HCT116 (cell line): ENCODE measurements at regions not wholly inside any gene's neighbourhood (a gene's known extent, or its start where the extent isn't known, plus 50 kb on each side); places are given as distances from the start of the nearest gene placed in this dataset.

Source experiments
- ATAC-seq: fragments of 200-7000 bp; cut with Tn5 transposase; 2 replicates; pipeline ENCODE4 v1.9.1; 2020; ENCODE audit warnings: mild to moderate bottlenecking, moderate library complexity
- BruUV-seq: library from RNA; stranded (reverse); fragments of 400-500 nt; replicated peaks from 2 replicates; lab custom pipeline; 2021; lab: Mats Ljungman, UMichigan
- CTCF ChIA-PET: fragments of 300-600 bp; sonication (Branson Sonifier 250); formaldehyde crosslinking; loops from one replicate; lab custom pipeline; 2021; ENCODE audit warnings: antibody characterized with exemption; lab: Charles Lee
- POLR2A ChIA-PET: fragments of 300-600, 350-600 bp; sonication (Branson Sonifier 250); formaldehyde crosslinking; loops from one replicate; lab custom pipeline; 2021; ENCODE audit warnings: antibody characterized with exemption; lab: Charles Lee
- RAD21 ChIA-PET, 2 experiments: fragments of 300-600 bp; sonication (Branson Sonifier 250); formaldehyde crosslinking; loops; one replicate each; lab custom pipeline; 2023; ENCODE audit warnings: low total read pairs in 2 of 2; ENCODE audit not compliant: uncharacterized antibody in 2 of 2, unreplicated experiment in 2 of 2, low non-redundant PET in 1 of 2; lab: Charles Lee
- DNase-seq: peaks from one replicate; pipeline ENCODE4 v3.0.0-alpha.2; 2010; ENCODE audit warnings: low read depth, low spot score
- H2AFZ ChIP-seq: fragments of 200-600 bp; shearing (Covaris generic), sonication (generic); 2 replicates; pipeline ENCODE4 v1.6.1; 2017; ENCODE audit warnings: low read depth, mixed run types, mixed read lengths, antibody characterized with exemption, low read length; ENCODE audit not compliant: poor library complexity, severe bottlenecking
- H3K27ac ChIP-seq: 2 replicates; pipeline ENCODE4 v1.5.1; 2012; ENCODE audit warnings: low read depth, low read length
- H3K27me3 ChIP-seq: fragments of 200-600 bp; sonication (generic); 2 replicates; pipeline ENCODE4 v1.6.1; 2016; ENCODE audit warnings: mixed run types, low read length, mixed read lengths; ENCODE audit not compliant: insufficient read depth
- H3K36me3 ChIP-seq, 2 experiments: fragments of 200-500 bp in 1 of 2; fragments of 200-600 bp in 1 of 2; sonication (Bioruptor generic) in 1 of 2; sonication (generic) in 1 of 2; 2 replicates each; pipeline versions ENCODE4 v1.5.1 to v1.6.1; 2014 to 2016; ENCODE audit warnings: low read length in 2 of 2, inconsistent platforms in 1 of 2, mixed read lengths in 1 of 2, mixed run types in 1 of 2; ENCODE audit not compliant: insufficient read depth in 2 of 2, control insufficient read depth in 1 of 2
- H3K4me1 ChIP-seq, 2 experiments: fragments of 200-600 bp in 1 of 2; sonication (generic) in 1 of 2; 2 replicates each; pipeline versions ENCODE4 v1.5.1 to v1.6.1; 2012 to 2017; ENCODE audit warnings: low read length in 2 of 2, inconsistent platforms in 1 of 2, mild to moderate bottlenecking in 1 of 2, mixed read lengths in 1 of 2, mixed run types in 1 of 2, moderate library complexity in 1 of 2; ENCODE audit not compliant: insufficient read depth in 2 of 2, control insufficient read depth in 1 of 2
- H3K4me2 ChIP-seq: fragments of 200-600 bp; sonication (generic); 2 replicates; pipeline ENCODE4 v1.6.1; 2017; ENCODE audit warnings: mixed run types, low read length, mixed read lengths
- H3K4me3 ChIP-seq, 2 experiments: fragments of 200-600 bp in 1 of 2; sonication (generic) in 1 of 2; replicated peaks in 1 of 2; 2 replicates each; pipeline ENCODE4 v1.5.1; 2011 to 2016; ENCODE audit warnings: low read length in 2 of 2, control low read depth in 1 of 2, low read depth in 1 of 2, mild to moderate bottlenecking in 1 of 2, mixed read lengths in 1 of 2, mixed run types in 1 of 2
- H3K79me2 ChIP-seq: fragments of 200-600 bp; sonication (generic); 2 replicates; pipeline ENCODE4 v1.6.1; 2017; ENCODE audit warnings: mild to moderate bottlenecking, mixed run types, low read length, moderate library complexity, mixed read lengths; ENCODE audit not compliant: insufficient read depth
- H3K9ac ChIP-seq: fragments of 200-600 bp; sonication (generic); 2 replicates; pipeline ENCODE4 v1.6.1; 2016; ENCODE audit warnings: low read length, mixed read lengths
- H3K9me2 ChIP-seq: fragments of 200-600 bp; sonication (generic), shearing (Covaris generic); 2 replicates; pipeline ENCODE4 v1.6.1; 2017; ENCODE audit warnings: mixed run types, mild to moderate bottlenecking, moderate library complexity; ENCODE audit not compliant: insufficient read depth
- H3K9me3 ChIP-seq, 2 experiments: fragments of 200-500 bp in 1 of 2; fragments of 200-600 bp in 1 of 2; sonication (Bioruptor generic) in 1 of 2; sonication (generic) in 1 of 2; 2 replicates each; pipeline ENCODE4 v1.6.1; 2014 to 2017; ENCODE audit warnings: low read length in 2 of 2, mixed read lengths in 2 of 2, inconsistent platforms in 1 of 2, low read depth in 1 of 2, mild to moderate bottlenecking in 1 of 2, mixed run types in 1 of 2, moderate library complexity in 1 of 2; ENCODE audit not compliant: control insufficient read depth in 1 of 2, insufficient read depth in 1 of 2
- H4K20me1 ChIP-seq: fragments of 200-600 bp; sonication (generic), shearing (Covaris generic); 2 replicates; pipeline ENCODE4 v1.6.1; 2017; ENCODE audit warnings: mixed run types, mild to moderate bottlenecking, moderate library complexity; ENCODE audit not compliant: insufficient read depth
- CBX3 ChIP-seq: IDR thresholded peaks from 2 replicates; pipeline ENCODE4 v1.6.1; 2012; ENCODE audit warnings: low read depth
- CEBPB ChIP-seq: IDR thresholded peaks from 2 replicates; pipeline ENCODE4 v1.6.1; 2012; ENCODE audit warnings: low read depth
- EZH2 ChIP-seq: fragments of 200-600 bp; sonication (generic); IDR thresholded peaks from 2 replicates; pipeline ENCODE4 v1.6.1; 2017; ENCODE audit warnings: antibody characterized with exemption, mixed run types
- JUND ChIP-seq: IDR thresholded peaks from 2 replicates; pipeline ENCODE4 v1.6.1; 2012
- POLR2A ChIP-seq: IDR thresholded peaks from 2 replicates; pipeline ENCODE4 v1.7.0; 2011; ENCODE audit warnings: borderline replicate concordance; ENCODE audit not compliant: insufficient read depth, insufficient read length; ENCODE audit errors: extremely low read depth
- RAD21 ChIP-seq: IDR thresholded peaks from 2 replicates; pipeline ENCODE4 v1.6.1; 2012; ENCODE audit warnings: low read depth, mild to moderate bottlenecking
- SIN3A ChIP-seq: IDR thresholded peaks from 2 replicates; pipeline ENCODE4 v1.6.1; 2012; ENCODE audit warnings: low read depth
- SP1 ChIP-seq: IDR thresholded peaks from 2 replicates; pipeline ENCODE4 v1.6.1; 2012; ENCODE audit warnings: low read depth
- SRF ChIP-seq: IDR thresholded peaks from 2 replicates; pipeline ENCODE4 v1.6.1; 2012; ENCODE audit warnings: low read depth
- intact Hi-C: fragments of 100-400 bp; cut with micrococcal nuclease; formaldehyde crosslinking; loops from 2 replicates; pipeline ENCODE4 v1.10.0; 2022
- TF ChIP-seq, protein P1 (sequence below): IDR thresholded peaks from 2 replicates; pipeline ENCODE4 v1.6.1; 2012
- TF ChIP-seq, protein P2 (sequence below): IDR thresholded peaks from 2 replicates; pipeline ENCODE4 v1.6.1; 2011; ENCODE audit warnings: mild to moderate bottlenecking, low read length, moderate library complexity; ENCODE audit not compliant: insufficient replicate concordance; ENCODE audit errors: extremely low read depth
- TF ChIP-seq, protein P3 (sequence below): IDR thresholded peaks from 2 replicates; pipeline ENCODE4 v1.6.1; 2012
- TF ChIP-seq, protein P4 (sequence below): IDR thresholded peaks from 2 replicates; pipeline ENCODE4 v1.6.1; 2012; ENCODE audit warnings: low read depth

DNA sequence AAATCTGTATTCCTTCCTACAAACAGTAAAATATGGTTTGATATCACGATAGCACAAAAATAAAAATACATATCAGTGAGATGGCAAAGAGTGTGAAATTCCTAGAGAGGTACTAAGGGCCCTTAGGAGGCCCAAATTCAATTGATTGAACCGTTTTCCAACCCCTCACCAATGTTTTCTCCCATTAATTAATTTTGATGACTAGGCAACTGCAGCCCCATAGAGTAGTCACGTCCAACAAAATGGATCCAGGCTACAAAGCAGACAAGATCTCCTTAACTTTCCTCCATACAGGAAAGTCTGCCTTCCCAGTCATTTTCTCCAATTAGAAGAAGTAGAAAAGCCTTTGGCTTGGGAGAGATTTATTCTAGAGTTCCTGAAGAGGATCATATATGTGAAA lies 193.9 kb downstream of the PLOD2 start:
- Histone ChIP-seq H3K9me3 (no peaks in the 10 kb centered on the region), H3K4me2 (no peak overlapping the region), H3K4me3 (no peak overlapping the region), H3K4me1 (no peaks in the 10 kb centered on the region), H3K9me2 (no peaks in the 10 kb centered on the region), H3K27ac (no peak overlapping the region), H3K79me2 (no peaks in the 10 kb centered on the region), H3K36me3 (no peaks in the 10 kb centered on the region), H3K27me3 (no peaks in the 10 kb centered on the region), H3K9ac (no peak overlapping the region), H4K20me1 (no peaks in the 10 kb centered on the region), H2AFZ (no peak overlapping the region)
- TF ChIP-seq POLR2A = no peak
- no peak for TF ChIP-seq SIN3A
- TF ChIP-seq, protein P1, sequence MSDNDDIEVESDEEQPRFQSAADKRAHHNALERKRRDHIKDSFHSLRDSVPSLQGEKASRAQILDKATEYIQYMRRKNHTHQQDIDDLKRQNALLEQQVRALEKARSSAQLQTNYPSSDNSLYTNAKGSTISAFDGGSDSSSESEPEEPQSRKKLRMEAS = no peak
- no peak for TF ChIP-seq SRF
- TF ChIP-seq RAD21 = no peak
- TF ChIP-seq, protein P2, sequence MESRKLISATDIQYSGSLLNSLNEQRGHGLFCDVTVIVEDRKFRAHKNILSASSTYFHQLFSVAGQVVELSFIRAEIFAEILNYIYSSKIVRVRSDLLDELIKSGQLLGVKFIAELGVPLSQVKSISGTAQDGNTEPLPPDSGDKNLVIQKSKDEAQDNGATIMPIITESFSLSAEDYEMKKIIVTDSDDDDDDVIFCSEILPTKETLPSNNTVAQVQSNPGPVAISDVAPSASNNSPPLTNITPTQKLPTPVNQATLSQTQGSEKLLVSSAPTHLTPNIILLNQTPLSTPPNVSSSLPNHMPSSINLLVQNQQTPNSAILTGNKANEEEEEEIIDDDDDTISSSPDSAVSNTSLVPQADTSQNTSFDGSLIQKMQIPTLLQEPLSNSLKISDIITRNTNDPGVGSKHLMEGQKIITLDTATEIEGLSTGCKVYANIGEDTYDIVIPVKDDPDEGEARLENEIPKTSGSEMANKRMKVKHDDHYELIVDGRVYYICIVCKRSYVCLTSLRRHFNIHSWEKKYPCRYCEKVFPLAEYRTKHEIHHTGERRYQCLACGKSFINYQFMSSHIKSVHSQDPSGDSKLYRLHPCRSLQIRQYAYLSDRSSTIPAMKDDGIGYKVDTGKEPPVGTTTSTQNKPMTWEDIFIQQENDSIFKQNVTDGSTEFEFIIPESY = no peak
- TF ChIP-seq CEBPB = no peak
- no peak for TF ChIP-seq JUND
- TF ChIP-seq, protein P3, sequence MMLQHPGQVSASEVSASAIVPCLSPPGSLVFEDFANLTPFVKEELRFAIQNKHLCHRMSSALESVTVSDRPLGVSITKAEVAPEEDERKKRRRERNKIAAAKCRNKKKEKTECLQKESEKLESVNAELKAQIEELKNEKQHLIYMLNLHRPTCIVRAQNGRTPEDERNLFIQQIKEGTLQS = no peak
- TF ChIP-seq, protein P4, sequence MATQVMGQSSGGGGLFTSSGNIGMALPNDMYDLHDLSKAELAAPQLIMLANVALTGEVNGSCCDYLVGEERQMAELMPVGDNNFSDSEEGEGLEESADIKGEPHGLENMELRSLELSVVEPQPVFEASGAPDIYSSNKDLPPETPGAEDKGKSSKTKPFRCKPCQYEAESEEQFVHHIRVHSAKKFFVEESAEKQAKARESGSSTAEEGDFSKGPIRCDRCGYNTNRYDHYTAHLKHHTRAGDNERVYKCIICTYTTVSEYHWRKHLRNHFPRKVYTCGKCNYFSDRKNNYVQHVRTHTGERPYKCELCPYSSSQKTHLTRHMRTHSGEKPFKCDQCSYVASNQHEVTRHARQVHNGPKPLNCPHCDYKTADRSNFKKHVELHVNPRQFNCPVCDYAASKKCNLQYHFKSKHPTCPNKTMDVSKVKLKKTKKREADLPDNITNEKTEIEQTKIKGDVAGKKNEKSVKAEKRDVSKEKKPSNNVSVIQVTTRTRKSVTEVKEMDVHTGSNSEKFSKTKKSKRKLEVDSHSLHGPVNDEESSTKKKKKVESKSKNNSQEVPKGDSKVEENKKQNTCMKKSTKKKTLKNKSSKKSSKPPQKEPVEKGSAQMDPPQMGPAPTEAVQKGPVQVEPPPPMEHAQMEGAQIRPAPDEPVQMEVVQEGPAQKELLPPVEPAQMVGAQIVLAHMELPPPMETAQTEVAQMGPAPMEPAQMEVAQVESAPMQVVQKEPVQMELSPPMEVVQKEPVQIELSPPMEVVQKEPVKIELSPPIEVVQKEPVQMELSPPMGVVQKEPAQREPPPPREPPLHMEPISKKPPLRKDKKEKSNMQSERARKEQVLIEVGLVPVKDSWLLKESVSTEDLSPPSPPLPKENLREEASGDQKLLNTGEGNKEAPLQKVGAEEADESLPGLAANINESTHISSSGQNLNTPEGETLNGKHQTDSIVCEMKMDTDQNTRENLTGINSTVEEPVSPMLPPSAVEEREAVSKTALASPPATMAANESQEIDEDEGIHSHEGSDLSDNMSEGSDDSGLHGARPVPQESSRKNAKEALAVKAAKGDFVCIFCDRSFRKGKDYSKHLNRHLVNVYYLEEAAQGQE = no peak
- TF ChIP-seq EZH2 = no peak
- TF ChIP-seq SP1 = no peak
- TF ChIP-seq CBX3 = no peak
- CTCF ChIA-PET = no interaction called here
- BruUV-seq = no TSS peak
- intact Hi-C loops = no loop called here
- ATAC-seq (no peak), DNase-seq (no peak)
- RAD21 ChIA-PET = no interaction called here
- POLR2A ChIA-PET = no interaction called here
